ENCODE measurements at regions not wholly inside any gene's neighbourhood (a gene's known extent, or its start where the extent isn't known, plus 50 kb on each side); places are given as distances from the start of the nearest gene placed in this dataset.

- DNase-seq (ENCODE audit: extremely low spot score), result no peak
- POLR2A ChIA-PET, result no interaction called here
- CTCF ChIA-PET, result interaction anchor here (1.9 kb wide), 1 partner anchor 16 kb away, joined by 4 read pairs; no protein-coding TSS in a partner anchor
- TF ChIP-seq, protein P1, sequence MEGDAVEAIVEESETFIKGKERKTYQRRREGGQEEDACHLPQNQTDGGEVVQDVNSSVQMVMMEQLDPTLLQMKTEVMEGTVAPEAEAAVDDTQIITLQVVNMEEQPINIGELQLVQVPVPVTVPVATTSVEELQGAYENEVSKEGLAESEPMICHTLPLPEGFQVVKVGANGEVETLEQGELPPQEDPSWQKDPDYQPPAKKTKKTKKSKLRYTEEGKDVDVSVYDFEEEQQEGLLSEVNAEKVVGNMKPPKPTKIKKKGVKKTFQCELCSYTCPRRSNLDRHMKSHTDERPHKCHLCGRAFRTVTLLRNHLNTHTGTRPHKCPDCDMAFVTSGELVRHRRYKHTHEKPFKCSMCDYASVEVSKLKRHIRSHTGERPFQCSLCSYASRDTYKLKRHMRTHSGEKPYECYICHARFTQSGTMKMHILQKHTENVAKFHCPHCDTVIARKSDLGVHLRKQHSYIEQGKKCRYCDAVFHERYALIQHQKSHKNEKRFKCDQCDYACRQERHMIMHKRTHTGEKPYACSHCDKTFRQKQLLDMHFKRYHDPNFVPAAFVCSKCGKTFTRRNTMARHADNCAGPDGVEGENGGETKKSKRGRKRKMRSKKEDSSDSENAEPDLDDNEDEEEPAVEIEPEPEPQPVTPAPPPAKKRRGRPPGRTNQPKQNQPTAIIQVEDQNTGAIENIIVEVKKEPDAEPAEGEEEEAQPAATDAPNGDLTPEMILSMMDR (IDR thresholded peaks at IDR 0.05; ENCODE audit: control extremely low read depth, extremely low read depth, low read depth, missing control alignments), result no peak
These were observed 98.7 kb downstream of the RWDD3 start for GRCh38 chr1:95332754-95333153.

- POLR2A ChIA-PET, result no interaction called here
- CTCF ChIA-PET, result interaction anchor here (1.2 kb wide), 1 partner anchor 30 kb away, joined by 3 read pairs; no protein-coding TSS in a partner anchor
- TF ChIP-seq, protein P1 (IDR thresholded peaks at IDR 0.05; ENCODE audit: control extremely low read depth, extremely low read depth, low read depth, missing control alignments), result no peak
- no peak for DNase-seq (ENCODE audit: extremely low spot score)
These were observed 105.4 kb downstream of the RWDD3 start for GRCh38 chr1:95339377-95339776.

- ChIA-PET CTCF (interaction anchor here (1.1 to 1.2 kb wide), 2 partner anchors 9 to 29 kb away, joined by 3 read pairs; no protein-coding TSS in a partner anchor), POLR2A (no interaction called here)
- TF ChIP-seq, protein P1 (IDR thresholded peaks at IDR 0.05; ENCODE audit: control extremely low read depth, extremely low read depth, low read depth, missing control alignments), result no peak
- DNase-seq (ENCODE audit: extremely low spot score), result no peak
These were observed 106.1 kb downstream of the RWDD3 start for GRCh38 chr1:95340061-95340460.

DNA sequence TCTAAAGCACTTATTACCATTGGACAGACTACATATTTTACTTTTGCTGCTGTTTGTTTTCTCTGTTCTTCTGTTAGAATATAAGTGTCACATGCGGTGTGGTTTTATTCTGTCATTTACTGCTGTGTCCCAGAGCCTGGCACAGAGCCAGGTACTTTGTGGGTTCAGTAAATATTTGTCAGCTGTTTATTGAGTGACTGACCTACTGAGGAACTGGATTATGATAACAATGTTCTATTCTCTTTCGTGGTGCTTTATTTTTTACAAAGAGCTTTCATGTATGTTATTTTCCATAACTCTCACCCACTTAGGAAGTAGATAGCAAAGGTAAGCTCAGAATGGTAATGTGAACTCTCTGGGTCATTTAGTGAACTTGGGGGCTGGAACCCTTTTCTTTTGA, 118.8 kb downstream of the RWDD3 start:
- DNase-seq (ENCODE audit: extremely low spot score), result no peak
- POLR2A ChIA-PET, result no interaction called here
- TF ChIP-seq, protein P1 (IDR thresholded peaks at IDR 0.05; ENCODE audit: control extremely low read depth, extremely low read depth, low read depth, missing control alignments), result no peak

GRCh38 chr1:95353194-95353593, 119.2 kb downstream of the RWDD3 start:
- CTCF ChIA-PET, result no interaction called here
- POLR2A ChIA-PET, result no interaction called here
- DNase-seq (ENCODE audit: extremely low spot score), result no peak
- TF ChIP-seq, protein P1 (IDR thresholded peaks at IDR 0.05; ENCODE audit: control extremely low read depth, extremely low read depth, low read depth, missing control alignments), result no peak

More for the DNA sequence above, 118.8 kb downstream of the RWDD3 start:
- CTCF ChIA-PET, result interaction anchor here (0.8 kb wide), 1 partner anchor 13 kb away, joined by 3 read pairs; no protein-coding TSS in a partner anchor

DNA sequence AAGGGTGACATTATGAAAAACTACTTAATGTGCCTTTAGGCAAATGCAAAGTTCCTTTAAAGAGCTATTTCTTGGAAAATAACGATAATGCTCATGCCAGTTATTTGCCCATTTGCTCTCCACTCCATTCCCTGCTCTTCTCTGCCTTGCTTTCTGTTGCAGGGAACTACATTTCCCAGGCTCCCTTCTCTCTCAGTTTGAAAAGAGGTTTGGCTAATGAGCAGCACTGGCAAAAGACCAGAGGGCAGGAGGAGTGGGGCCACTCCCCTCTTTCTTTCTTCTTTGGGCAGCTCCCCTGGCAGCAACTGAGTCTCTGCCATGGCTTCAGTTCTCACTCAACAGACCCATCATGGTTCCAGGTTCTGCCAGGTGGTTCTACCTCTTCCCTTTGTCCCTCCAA, 130.5 kb downstream of the RWDD3 start:
- TF ChIP-seq, protein P1 (IDR thresholded peaks at IDR 0.05; ENCODE audit: control extremely low read depth, extremely low read depth, low read depth, missing control alignments), result no peak
- ChIA-PET CTCF (interaction anchor here (1.1 kb wide), 1 partner anchor 15 kb away, joined by 3 read pairs; no protein-coding TSS in a partner anchor), POLR2A (no interaction called here)
- no peak for DNase-seq (ENCODE audit: extremely low spot score)

Measured in GM10248 (cell line).